ENCODE measurements at regions not wholly inside any gene's neighbourhood (a gene's known extent, or its start where the extent isn't known, plus 50 kb on each side); places are given as distances from the start of the nearest gene placed in this dataset.

DNA sequence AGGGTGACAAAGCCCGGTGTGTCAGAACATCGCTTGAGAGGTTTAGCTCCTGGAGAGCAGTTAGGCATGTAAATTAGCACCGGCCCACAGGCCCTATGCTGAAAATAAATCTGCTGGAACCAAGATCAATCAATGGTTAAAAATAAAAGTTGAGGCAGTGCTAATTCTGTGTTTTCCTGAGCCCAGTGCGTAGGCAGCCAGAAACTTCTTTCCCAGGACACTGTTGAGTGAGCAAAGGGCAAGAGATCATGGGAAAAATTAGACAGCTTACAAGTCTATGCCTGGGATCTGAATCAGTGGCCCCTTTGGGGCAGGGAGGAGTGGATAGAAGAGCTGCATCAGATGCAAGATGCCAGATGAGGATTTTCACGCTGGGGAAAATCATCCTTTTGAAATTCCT is 539.2 kb downstream of the BUD13 start:
- no peak for DNase-seq

DNA sequence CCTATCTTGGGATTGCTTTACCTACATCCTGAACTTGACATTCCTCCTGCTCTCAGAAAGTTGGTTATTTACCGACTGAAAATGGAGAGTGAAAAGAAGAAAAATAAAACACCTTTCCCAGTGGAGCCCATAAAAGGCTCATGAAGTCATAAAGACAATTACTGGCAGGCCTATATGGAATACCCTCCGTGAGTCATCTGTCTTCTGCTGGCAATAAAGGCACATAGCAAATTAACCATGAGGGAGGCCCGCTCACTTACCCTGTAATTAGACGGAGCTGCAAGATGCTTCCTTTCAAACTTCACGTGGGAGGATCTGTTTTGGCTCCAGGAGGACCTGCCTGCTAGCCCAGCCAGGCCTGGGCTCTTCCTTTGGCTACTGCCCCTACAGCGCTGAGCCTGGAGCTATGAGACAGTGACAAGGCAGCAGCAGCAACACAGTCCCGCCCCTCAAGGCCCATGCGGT is 540.4 kb downstream of the BUD13 start:
- no peak for DNase-seq

- no peak for DNase-seq
Observed at GRCh38 chr11:116231543-116231942, 541.2 kb downstream of the BUD13 start.

GRCh38 chr11:116230438-116230837 is 542.3 kb downstream of the BUD13 start:
- no peak for DNase-seq

DNA sequence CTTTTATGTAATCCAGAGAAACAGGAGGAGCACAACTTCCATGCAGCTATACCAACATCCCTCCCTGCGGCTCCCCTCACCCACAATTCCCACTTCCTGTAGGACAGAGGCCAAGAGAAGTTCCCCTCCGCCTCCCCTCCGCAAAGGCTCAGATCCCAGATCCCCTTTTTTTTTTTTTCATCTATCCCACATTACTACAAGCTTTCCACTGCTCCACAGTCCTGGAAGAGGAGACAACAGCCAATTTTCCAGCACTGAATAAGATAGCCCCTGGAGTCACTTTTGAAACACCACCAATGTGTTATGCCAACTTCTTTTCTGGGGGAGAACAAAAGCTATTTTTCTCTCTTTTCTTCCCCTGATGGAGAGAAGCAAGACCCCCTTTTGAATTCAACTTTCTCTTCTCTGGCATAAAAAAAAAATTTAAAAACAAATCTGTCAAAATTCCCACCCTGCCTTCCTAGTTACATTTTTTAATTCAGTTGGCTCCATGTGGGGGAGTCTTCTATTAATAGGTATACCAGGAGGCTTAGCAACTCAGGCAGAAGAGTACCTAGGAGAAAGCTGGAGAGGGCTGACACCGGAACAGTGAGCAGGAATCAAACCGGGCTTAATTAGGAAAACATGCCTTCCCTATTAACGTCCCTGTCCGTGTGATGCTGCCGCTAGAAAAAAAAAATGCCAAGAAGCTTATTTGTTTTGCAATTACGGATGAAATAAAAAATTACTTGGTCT is 543.4 kb downstream of the BUD13 start:
- DNase-seq, result no peak

GRCh38 chr11:116226731-116227130 is 546.1 kb downstream of the BUD13 start:
- DNase-seq, result no peak

- DNase-seq, result no peak
Observed at GRCh38 chr11:116225784-116226585, 546.8 kb downstream of the BUD13 start.

DNA sequence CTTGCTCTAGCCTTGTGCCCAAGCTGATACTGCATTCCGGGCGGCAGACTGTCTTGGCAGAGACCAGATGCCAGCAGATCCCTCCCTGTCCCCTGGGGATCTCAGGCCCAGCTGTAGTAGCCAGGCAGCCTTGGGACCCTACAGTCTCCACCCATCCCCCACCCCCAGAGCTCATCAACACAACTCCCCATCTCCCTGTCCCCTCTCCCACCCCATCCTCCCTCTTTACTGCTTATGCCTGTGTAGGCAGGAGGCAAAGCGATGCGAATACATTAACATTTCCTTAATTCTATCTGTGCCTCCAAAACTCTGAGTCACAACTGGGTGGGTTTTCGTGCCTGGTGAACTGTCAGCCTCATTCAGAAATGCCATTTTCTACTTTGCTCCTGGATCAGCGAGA is 547.6 kb downstream of the BUD13 start:
- no peak for DNase-seq

DNA sequence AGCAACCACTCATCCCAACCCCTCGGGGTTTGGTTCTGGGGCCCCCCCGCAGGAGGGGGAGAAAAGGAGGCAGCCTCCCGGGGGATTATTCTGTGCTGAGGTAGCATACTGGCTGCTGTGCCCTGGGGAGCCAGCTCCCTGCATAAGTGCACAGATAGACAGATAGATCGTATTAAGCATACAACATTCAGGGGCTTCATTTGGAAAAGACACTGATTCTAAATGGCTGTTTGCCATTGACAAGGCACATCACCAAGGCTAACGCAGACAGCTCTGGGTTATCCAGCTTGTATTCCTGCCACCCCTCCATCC is 547.9 kb downstream of the BUD13 start:
- no peak for DNase-seq

- peak; percentile 53 for DNase-seq
Observed at GRCh38 chr11:116224154-116224888, 548.5 kb downstream of the BUD13 start.

DNA sequence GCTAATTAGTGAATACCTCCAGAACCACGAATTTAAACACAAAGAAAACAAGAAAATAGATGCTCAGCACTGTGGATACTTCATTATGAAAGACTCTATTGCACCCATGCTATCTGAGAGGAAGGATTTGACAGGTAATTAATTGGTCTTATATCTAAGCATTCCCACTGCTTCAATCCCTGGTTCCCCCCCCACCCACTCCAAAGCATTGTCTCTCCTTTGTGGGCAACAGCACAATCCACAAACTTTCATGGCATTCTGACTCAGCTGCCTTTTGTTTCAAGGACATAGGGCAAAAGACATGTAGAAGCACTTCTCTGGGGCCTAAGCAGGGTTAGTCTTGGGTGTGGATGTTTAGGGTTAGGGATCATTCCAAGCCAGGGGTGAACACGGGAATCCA is 551.4 kb downstream of the BUD13 start:
- DNase-seq, result no peak

- DNase-seq, result no peak
Observed at GRCh38 chr11:116219171-116219635, 553.6 kb downstream of the BUD13 start.

GRCh38 chr11:116217441-116217840 is 555.3 kb downstream of the BUD13 start:
- no peak for DNase-seq

- DNase-seq, result peak; percentile 23
Observed at GRCh38 chr11:116217006-116217405, 555.8 kb downstream of the BUD13 start.

GRCh38 chr11:116215471-116216113 is 557.2 kb downstream of the BUD13 start:
- no peak for DNase-seq

DNA sequence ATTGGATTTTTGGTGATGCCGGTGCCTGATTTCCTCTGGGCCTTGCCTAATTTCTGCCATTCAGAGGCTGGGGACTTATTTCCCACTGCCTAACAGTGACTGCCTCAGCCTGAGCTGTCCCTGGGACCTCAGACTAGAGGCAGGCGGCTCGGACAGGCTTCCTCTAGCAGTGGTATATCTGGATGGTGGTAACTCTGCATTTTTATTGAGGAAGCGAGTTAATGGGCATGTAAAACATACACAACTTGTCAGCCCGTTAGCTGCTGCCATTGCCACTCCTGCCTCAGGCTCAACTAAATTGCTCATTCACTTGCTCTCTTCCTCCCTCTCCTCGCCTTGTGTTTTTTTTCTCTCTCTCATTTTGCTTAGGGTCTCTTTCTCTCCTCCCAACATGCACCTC is 561.6 kb downstream of the BUD13 start:
- no peak for DNase-seq

- no peak for DNase-seq
Observed at GRCh38 chr11:116210663-116211062, 562.1 kb downstream of the BUD13 start.

DNA sequence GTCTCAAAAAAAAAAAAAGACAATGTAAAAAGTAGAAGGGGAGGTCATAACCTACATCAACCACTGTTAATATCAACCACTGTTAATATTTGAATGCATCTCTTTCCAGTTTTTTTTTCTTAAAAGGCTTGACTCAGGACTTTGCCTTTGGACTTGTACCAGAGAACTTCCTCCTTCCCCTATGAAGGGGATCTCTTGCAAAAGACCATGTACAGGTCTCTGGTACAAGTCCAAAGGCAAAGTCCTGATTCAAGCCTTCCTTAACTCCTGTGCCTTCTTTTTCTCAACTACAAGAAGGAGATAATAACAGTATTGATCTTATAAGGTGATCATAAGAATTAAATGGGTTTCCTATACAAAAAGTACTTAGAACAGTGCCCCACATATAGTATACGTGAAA is 563.5 kb downstream of the BUD13 start:
- no peak for DNase-seq

GRCh38 chr11:116207421-116208141 is 565.2 kb downstream of the BUD13 start:
- DNase-seq, result no peak

GRCh38 chr11:116207019-116207418 is 565.8 kb downstream of the BUD13 start:
- DNase-seq, result no peak

DNA sequence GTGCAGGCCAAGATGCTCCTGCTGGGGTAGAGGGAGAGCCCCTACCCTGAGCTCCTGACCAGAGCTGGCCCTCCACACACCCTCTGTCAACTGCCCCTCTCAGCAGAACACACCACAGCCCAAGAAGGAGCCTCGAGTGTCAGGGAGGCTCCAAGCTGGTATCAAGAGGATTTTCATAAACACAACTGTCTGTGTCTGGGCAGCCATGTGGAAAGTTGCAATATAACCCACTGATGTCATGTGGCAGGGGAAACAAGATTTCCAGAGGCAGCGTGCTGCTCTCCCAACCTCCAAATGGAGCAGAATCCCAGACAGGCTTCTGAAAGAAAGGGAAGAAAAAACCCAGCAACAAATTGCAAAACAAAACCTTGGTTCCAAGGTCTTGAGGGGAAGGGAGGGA is 569.9 kb downstream of the BUD13 start:
- DNase-seq, result no peak

DNA sequence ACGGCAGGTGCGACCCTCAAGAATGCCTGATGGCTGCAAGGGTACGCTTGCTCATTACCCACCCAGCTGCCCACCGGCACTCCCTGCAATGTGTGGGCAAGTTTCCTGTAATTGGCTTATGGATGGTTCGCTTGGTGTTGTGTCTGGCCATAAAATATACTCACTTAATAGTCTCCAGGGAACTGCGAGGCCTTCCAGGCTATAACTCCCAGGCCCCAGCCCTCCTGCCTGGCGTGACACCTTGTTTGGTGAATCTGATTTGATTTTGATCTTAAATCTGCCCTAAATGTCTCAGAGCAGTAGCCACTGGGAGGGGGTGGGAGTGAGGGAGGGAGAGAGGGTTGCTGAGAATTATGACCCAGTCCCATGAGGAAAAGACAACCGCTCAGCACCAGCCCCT is 572.2 kb downstream of the BUD13 start:
- no peak for DNase-seq
